ENCODE measurements at regions not wholly inside any gene's neighbourhood (a gene's known extent, or its start where the extent isn't known, plus 50 kb on each side); places are given as distances from the start of the nearest gene placed in this dataset.
"Not testable (repeated sequence)": the region's sequence is repeated elsewhere in the genome, so short reads cannot be mapped to it uniquely, and the experiment has no call there.

DNA sequence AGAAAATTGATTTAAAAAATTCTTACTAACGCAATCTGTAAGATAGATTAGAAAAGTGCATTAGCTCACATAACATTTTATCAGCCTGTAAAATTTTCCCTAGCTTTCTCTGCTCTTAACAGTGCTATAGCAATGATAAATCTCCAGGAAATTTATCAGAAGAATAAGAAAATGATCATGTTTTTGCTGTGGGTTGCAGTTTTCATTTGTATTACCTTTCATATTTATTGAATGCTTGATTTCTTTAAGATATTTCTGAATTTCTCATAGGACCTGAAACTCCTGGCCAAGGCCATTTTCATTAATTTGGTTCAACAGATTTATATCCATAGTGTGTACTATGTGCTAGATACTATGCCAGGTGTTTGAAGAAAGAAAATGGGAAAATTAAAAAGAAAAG lies 130.3 kb upstream of the STARD13 start:
- no peaks in the 10 kb centered on the region for H3K9me3 ChIP-seq
- no peaks in the 10 kb centered on the region for H3K4me1 ChIP-seq (ENCODE audit: insufficient read depth)
- H3K36me3 ChIP-seq, result no peaks in the 10 kb centered on the region
- no peak overlapping the region for H3K27ac ChIP-seq
- H3K4me3 ChIP-seq, result no peak overlapping the region
- intact Hi-C loops (cut with DNase I), result no loop called here
- no peaks in the 10 kb centered on the region for H3K27me3 ChIP-seq
- DNase-seq, result no peak
- 85 to 90% (median 90%) methylated on average over 1 of the region's 1 CpG for WGBS, 3 donors
- TF ChIP-seq POLR2A (IDR thresholded peaks at IDR 0.05) (no peak), EP300 (IDR thresholded peaks at IDR 0.05) (no peak), CTCF (IDR thresholded peaks at IDR 0.05) (no peak)

GRCh38 chr13:33418224-33418953 lies 132.8 kb upstream of the STARD13 start:
- H3K27me3 ChIP-seq; H3K9me3 ChIP-seq; H3K4me3 ChIP-seq; DNase-seq; H3K36me3 ChIP-seq; intact Hi-C loops (cut with DNase I); H3K27ac ChIP-seq; H3K4me1 ChIP-seq (ENCODE audit: insufficient read depth): not testable (repeated sequence)
- WGBS, 3 donors, result 79 to 87% (median 85%) methylated on average over 7 of the region's 7 CpGs

DNA sequence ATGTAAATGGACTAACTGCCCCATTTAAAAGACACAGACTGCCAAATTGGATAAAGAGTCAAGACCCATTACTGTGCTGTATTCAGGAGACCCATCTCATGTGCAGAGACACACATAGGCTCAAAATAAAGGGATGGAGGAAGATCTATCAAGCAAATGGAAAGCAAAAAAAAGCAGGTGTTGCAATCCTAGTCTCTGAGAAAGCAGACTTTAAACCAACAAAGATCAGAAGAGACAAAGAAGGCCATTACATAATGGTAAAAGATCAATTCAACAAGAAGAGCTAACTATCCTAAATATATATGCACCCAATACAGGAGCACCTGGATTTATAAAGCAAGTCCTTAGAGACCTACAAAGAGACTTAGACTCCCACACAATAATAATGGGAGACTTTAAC lies 134.6 kb upstream of the STARD13 start:
- H3K4me1 ChIP-seq (ENCODE audit: insufficient read depth); DNase-seq; intact Hi-C loops (cut with DNase I); H3K27ac ChIP-seq; H3K36me3 ChIP-seq; H3K4me3 ChIP-seq; H3K9me3 ChIP-seq; H3K27me3 ChIP-seq: not testable (repeated sequence)

- H3K4me3 ChIP-seq, result no peak overlapping the region
- intact Hi-C loops (cut with DNase I), result no loop called here
- TF ChIP-seq EP300 (IDR thresholded peaks at IDR 0.05), result no peak
- TF ChIP-seq CTCF (IDR thresholded peaks at IDR 0.05), result no peak
- no peak for TF ChIP-seq POLR2A (IDR thresholded peaks at IDR 0.05)
- H3K27me3 ChIP-seq, result no peaks in the 10 kb centered on the region
- H3K36me3 ChIP-seq, result no peaks in the 10 kb centered on the region
- no peaks in the 10 kb centered on the region for H3K9me3 ChIP-seq
- 90 to 96% (median 94%) methylated on average over 1 of the region's 1 CpG for WGBS, 3 donors
- no peak for DNase-seq
- no peaks in the 10 kb centered on the region for H3K4me1 ChIP-seq (ENCODE audit: insufficient read depth)
- H3K27ac ChIP-seq, result no peak overlapping the region
Observed at GRCh38 chr13:33426131-33426530, 140.6 kb upstream of the STARD13 start.

DNA sequence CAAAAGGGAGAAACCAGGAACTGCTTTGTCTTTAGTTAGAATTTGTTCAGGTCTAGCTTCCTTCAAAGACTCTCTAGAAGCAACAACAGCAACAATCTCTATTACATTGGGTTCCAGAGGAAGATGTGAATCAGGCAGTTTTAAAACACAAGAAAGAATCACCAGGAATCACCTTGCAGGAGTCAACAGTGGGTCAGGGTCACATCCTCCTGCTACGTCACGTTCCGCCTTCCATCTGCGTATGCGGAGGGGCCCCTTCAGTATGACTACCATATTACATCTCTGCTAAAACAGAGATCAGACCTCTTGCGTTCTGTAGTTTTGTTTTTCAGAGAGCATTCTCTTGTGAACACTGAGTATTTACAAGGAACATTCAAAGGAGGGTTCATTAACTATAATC lies 147.8 kb upstream of the STARD13 start:
- H3K4me3 ChIP-seq, result no peak overlapping the region
- no peaks in the 10 kb centered on the region for H3K9me3 ChIP-seq
- DNase-seq, result no peak
- H3K27ac ChIP-seq, result no peak overlapping the region
- H3K27me3 ChIP-seq, result no peaks in the 10 kb centered on the region
- no peaks in the 10 kb centered on the region for H3K4me1 ChIP-seq (ENCODE audit: insufficient read depth)
- WGBS, 3 donors, result 88 to 90% (median 89%) methylated on average over 6 of the region's 6 CpGs
- no peaks in the 10 kb centered on the region for H3K36me3 ChIP-seq
- no peak for TF ChIP-seq EP300 (IDR thresholded peaks at IDR 0.05)
- TF ChIP-seq POLR2A (IDR thresholded peaks at IDR 0.05), result no peak
- no peak for TF ChIP-seq CTCF (IDR thresholded peaks at IDR 0.05)
- intact Hi-C loops (cut with DNase I), result no loop called here

All from ovary (tissue), 7 donors.